GM21619 (cell line): ENCODE measurements at regions not wholly inside any gene's neighbourhood (a gene's known extent, or its start where the extent isn't known, plus 50 kb on each side); places are given as distances from the start of the nearest gene placed in this dataset.

Experiments
- ATAC-seq: cut with Tn5 transposase; IDR thresholded peaks from one replicate; pipeline ENCODE4 v1.9.1; 2021; ENCODE audit not compliant: unreplicated experiment

DNA sequence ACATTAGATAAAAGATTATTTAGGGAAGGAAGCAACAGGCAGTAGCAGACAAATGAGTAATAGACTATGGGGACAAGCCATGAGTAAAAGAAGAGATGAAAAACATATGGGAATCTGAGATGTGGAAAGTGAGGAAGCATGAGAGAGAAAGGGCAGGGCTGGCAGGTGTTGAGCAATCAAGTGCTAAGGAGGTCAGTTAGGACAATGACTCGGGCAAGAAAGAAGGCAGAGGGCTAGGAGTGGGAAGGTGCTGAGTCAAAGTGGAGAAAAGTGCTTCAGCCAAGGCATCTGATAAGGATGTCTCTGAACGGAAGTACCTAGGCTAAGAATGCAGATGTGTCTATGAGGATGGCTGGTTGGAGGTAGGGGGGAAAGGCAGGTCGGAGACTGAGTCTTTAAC lies 291.9 kb upstream of the HTR2A start:
- no peak for ATAC-seq

DNA sequence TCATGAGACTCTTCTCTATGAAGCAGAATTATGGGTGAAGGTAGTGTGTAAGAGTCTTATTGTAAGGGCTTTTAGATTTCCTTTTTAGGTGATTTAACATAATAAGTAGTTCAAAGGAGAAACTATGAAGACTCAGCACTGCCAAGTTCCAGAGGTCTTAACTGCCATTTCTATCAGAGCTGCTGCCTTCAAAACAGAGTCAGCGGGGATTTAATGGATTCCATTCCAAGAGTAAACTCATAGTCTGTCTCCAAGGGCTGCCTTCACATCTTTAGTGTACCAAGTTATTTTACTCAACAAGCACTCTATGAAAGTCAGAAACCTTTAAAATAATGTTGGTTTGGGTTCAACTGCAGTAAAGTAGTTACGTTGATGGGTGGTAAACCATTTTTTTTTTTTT lies 289.6 kb upstream of the HTR2A start:
- ATAC-seq: no peak

DNA sequence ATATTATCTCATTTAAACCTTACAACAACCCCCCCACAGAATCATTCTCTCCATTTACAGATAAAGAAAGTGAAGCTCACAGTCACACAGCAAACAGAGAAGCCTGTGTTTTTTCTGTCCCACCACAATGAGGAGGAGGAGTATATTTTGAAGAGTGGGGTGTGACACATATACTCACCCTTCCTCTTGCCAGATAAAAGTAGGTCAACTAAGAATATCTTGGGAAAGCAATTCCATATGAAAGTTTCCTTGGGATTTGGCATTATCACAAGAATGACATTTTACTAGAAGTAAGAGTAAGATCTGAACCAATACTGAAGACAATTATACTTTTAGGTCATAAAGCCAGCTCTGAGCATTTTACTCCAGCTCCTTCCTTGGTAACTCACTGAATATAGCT lies 287.5 kb upstream of the HTR2A start:
- no peak for ATAC-seq

- no peak for ATAC-seq
These were observed 282.5 kb upstream of the HTR2A start for GRCh38 chr13:47179321-47179720.

DNA sequence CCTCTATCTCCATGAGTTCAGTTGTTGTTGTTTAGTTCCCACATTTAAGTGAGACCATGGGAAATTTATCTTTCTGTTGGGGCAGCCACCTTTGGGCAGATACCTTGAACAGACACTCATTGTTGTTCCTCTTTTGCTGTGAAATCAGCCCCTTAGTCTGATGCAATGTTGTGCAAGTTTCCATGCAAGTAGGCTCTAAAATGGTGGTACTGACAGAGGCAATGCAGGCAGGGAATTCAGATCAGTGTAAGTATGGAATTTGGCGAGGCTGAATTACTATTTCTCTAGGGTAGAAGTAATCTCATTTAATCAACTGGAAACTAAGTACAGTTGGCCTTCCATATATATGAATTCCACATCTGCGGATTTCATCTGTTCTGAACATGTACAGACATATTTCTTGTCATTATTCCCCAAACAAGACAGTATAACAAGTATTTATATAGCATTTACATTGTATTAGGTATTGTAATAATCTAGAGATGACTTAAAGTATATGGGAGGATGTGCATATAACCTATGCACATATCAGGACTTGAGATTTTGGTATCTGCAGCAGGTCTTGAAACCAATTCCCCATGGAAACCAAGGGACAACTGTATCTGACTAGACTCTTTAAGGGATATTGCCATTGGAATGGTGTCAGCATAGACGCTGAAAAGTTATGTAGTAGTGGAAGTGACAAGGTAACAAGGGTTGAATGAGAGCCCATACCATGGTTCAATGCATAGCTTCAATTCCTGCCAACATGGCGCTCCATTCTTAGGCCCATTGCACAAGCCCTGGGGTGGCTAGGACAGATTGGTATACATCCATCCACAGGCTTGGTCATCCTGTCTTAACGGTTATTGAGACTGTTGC lies 281.5 kb upstream of the HTR2A start:
- no peak for ATAC-seq

GRCh38 chr13:47175172-47175866 lies 278.5 kb upstream of the HTR2A start:
- ATAC-seq: no peak

GRCh38 chr13:47170971-47171370 lies 274.1 kb upstream of the HTR2A start:
- ATAC-seq: no peak

GRCh38 chr13:47168618-47169017 lies 271.8 kb upstream of the HTR2A start:
- ATAC-seq: no peak

DNA sequence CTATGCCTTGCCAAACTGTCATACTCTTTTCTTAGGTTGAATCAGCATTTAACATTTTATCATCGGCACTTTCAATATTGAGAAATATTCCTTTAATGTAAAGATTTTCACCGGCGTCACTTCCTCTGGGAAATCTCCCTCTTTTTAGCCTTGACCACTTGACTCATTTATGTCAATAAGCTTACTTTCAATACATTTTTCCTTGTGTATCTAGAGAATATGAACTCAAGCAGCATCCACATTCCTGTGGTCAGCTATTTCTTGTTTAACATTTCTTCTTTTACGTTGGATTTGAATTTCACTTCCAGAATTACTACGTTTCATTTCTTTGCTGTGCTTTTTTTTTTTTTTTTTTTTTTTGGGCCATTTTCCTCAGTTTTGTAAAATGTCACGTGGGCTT lies 271.2 kb upstream of the HTR2A start:
- ATAC-seq: no peak

DNA sequence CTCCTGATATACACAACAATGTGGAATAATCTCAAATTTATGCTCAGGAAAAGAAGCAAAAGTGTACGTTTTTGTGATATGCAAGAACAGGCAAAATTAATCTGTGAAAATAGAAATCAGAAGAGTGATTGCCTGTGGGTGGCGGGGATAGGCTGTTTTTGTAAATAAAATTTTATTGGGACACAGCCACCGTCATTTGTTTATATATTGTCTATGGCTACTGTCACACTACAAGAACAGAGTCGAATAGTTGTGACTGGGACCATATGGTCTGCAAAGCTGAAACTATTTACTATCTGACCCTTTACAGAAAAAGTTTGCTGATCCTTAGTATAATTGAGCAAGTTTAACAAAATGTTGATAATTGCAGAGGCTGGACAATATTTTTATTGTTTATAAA lies 269.5 kb upstream of the HTR2A start:
- no peak for ATAC-seq

DNA sequence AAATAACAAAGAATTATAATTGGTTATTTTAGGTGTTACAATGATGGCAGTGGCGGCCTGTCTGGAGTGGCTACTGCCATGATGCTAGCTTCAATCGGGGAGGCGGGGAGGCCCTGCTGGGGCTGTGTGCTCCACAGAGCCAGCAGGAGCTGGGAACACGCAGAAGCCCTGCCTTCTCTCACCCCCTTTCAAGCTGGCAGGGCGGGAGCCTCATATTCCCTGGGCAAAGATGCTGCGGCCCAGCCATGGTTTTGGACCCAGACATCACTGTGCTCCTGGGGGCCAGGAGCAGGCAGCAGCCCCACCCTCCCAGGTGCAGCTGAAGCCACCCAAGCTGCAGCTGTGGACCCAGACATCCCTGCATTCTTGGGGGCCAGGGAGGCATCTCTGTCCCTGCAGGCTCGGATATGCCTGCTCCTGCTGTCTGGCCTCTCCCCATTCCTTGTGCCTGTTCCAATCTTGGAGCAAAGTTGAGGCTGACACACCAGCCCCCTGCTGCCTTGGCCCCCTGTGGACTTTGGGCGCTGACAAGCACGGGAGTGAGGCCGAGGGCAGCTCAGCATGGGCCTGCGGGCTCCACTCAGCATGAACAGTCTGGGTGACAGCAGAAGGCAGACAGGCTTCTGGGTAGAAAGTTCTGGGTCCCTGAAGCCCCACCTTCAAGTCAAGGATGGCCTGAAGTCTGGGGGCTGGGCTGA lies 263.1 kb upstream of the HTR2A start:
- no peak for ATAC-seq

DNA sequence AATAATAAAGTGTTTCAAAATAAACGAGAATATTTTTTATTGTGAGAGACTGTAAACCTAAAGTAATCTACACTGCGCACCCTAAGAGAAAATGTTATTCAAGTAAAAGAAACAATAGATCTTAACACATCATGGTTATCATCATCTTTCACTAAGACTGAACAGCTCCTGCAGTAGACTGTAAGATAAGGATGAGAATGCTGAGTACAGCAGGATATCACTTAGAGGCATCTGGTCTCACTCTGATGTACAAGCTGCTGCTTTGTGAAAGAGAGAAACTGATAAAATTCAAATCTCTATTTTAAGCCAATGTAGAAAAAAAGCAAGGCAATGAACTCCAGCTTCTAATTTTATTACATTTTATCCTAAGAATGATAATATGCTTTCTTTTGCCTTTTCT lies 261.7 kb upstream of the HTR2A start:
- ATAC-seq: no peak

GRCh38 chr13:47148543-47148942 lies 251.7 kb upstream of the HTR2A start:
- ATAC-seq: no peak

- ATAC-seq: no peak
These were observed 250.9 kb upstream of the HTR2A start for GRCh38 chr13:47147812-47148119.

DNA sequence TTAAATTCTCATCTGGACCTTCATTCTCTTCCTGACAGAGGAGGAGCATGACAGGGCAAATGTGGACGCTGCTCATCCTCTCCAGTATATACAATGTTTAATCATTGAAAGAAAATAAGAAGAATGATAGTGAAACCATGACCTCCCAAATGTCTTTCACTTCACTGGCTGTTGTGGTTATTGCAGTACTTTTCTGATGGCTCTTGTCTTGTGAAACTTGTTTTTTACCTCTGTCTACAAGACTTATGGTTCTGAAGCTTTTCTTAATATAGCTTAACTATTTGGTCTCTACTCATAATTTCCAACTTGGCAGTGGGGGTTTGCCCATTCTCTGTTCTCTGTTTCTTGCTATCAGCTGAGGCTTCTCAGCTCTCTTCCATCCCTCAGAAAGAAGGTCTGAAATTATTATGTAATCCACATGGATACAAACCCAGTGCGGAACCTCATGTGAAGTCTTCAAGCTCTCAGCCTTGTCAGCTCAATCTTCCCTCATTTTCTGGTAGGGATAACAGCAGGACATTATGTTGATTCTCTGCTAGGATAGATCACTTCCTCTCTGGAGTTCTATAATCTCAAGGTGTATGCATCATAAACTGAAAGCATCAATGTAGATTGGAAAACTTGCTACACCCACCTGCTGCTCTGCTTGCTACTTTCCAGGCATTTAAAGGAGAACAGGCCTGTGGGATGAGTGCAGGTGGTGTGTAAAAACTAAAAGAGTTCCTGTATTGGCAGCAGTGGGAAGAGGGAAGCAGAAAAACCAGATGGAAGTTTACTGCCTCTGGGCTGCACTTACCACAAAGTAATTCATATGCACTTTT lies 250.3 kb upstream of the HTR2A start:
- ATAC-seq: peak; percentile 96

DNA sequence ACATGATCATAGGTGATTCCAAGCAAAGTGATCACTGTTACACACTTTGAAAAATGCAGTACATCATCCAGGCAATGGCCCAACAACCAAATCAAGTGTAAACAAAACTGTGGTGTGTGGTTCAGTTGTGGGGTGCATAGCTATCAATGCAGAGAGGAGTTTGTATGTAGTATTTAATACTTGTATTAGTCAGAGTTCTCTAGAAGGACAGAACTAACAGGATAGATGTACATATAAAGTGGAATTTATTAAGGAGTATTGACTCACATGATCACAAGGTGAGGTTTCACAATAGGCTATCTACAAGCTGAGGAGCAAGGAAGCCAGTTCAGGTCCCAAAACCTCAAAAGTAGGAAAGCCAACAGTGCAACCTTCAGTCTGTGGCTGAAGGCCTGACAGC lies 249.3 kb upstream of the HTR2A start:
- ATAC-seq: no peak

- ATAC-seq: no peak
These were observed 247.9 kb upstream of the HTR2A start for GRCh38 chr13:47144782-47145181.

- no peak for ATAC-seq
These were observed 245.3 kb upstream of the HTR2A start for GRCh38 chr13:47142105-47142504.

- ATAC-seq: no peak
These were observed 242.7 kb upstream of the HTR2A start for GRCh38 chr13:47139519-47139918.

GRCh38 chr13:47136504-47136941 lies 239.7 kb upstream of the HTR2A start:
- no peak for ATAC-seq

GRCh38 chr13:47135800-47136503 lies 239.1 kb upstream of the HTR2A start:
- ATAC-seq: no peak
